ENCODE measurements at regions not wholly inside any gene's neighbourhood (a gene's known extent, or its start where the extent isn't known, plus 50 kb on each side); places are given as distances from the start of the nearest gene placed in this dataset.

DNA sequence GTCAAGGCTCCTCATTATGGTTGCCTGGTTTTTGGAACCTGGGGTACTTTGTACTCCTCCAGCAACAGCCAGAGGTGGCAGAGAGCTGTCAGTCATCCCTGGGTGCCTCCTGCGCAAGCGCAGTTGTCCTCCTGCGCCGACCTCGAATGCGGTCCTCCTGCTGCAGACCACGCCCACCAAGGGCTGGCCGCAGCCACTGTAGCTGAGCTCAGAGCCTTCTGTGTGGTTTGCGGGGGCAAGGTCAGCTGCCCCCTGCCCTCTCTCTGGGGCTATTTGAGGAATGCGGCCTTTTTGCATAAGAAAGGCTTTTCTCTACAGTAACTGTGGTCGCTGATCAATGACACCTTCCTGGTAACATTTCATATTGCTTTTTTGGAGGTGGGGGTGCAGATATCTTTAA is 131.3 kb upstream of the SNRPN start:
- H3K36me3 ChIP-seq (ENCODE audit: control insufficient read depth, low read length): no peaks in the 10 kb centered on the region
- H3F3A ChIP-seq (ENCODE audit: control insufficient read depth, insufficient read depth): no peaks in the 10 kb centered on the region
- no peak overlapping the region for H3K4me2 ChIP-seq (ENCODE audit: low read length)
- no peaks in the 10 kb centered on the region for H3K79me2 ChIP-seq (ENCODE audit: control insufficient read depth, low read length)
- H3K4me3 ChIP-seq (ENCODE audit: low read length): no peak overlapping the region
- no peak overlapping the region for H3K27ac ChIP-seq (ENCODE audit: low read depth, low read length)
- peaks cover 3% of the 10 kb centered on the region; the same call in 1 of the 2 replicates for H3K9me3 ChIP-seq (ENCODE audit: control insufficient read depth, insufficient read depth, low read length)
- no peaks in the 10 kb centered on the region for H3K27me3 ChIP-seq (ENCODE audit: control insufficient read depth, low read length)
- H3K9me2 ChIP-seq (replicated peaks; ENCODE audit: control insufficient read depth, low read length): no peaks in the 10 kb centered on the region
- H4K20me1 ChIP-seq (ENCODE audit: control insufficient read depth, insufficient read depth, low read depth, low read length): no peaks in the 10 kb centered on the region
- no peaks in the 10 kb centered on the region for H3K4me1 ChIP-seq (ENCODE audit: control insufficient read depth, low read length)
- TF ChIP-seq, protein P1, sequence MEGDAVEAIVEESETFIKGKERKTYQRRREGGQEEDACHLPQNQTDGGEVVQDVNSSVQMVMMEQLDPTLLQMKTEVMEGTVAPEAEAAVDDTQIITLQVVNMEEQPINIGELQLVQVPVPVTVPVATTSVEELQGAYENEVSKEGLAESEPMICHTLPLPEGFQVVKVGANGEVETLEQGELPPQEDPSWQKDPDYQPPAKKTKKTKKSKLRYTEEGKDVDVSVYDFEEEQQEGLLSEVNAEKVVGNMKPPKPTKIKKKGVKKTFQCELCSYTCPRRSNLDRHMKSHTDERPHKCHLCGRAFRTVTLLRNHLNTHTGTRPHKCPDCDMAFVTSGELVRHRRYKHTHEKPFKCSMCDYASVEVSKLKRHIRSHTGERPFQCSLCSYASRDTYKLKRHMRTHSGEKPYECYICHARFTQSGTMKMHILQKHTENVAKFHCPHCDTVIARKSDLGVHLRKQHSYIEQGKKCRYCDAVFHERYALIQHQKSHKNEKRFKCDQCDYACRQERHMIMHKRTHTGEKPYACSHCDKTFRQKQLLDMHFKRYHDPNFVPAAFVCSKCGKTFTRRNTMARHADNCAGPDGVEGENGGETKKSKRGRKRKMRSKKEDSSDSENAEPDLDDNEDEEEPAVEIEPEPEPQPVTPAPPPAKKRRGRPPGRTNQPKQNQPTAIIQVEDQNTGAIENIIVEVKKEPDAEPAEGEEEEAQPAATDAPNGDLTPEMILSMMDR (IDR thresholded peaks at IDR 0.05; ENCODE audit: low read depth, low read length, poor library complexity, severe bottlenecking): no peak
- TF ChIP-seq EZH2phosphoT487 (IDR thresholded peaks at IDR 0.05; ENCODE audit: borderline replicate concordance, low read length): no peak

DNA sequence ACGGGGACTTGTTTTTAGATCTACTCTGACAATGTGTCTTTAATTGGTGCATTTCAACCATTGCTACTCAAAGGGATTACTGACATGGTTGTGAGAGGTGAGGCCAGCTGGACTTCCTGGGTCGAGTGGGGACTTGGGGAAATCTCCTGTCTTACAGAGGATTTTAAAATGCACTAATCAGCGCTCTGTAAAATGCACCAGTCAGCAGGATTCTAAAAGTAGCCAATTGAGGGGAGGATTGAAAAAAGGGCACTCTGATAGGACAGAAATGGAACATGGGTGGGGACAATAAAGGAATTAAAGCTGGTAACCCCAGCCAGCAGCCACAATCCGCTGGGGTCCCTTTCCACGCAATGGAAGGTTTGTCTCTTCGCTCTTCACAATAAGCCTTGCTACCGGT is 122.5 kb upstream of the SNRPN start:
- Histone ChIP-seq H4K20me1 (ENCODE audit: control insufficient read depth, insufficient read depth, low read depth, low read length) (no peaks in the 10 kb centered on the region), H3K4me2 (ENCODE audit: low read length) (no peak overlapping the region), H3K4me1 (ENCODE audit: control insufficient read depth, low read length) (no peaks in the 10 kb centered on the region), H3K9me2 (replicated peaks; ENCODE audit: control insufficient read depth, low read length) (no peaks in the 10 kb centered on the region), H3K9me3 (ENCODE audit: control insufficient read depth, insufficient read depth, low read length) (no peaks in the 10 kb centered on the region; the same call in 1 of the 2 replicates), H3K36me3 (ENCODE audit: control insufficient read depth, low read length) (no peaks in the 10 kb centered on the region), H3F3A (ENCODE audit: control insufficient read depth, insufficient read depth) (no peaks in the 10 kb centered on the region), H3K4me3 (ENCODE audit: low read length) (no peak overlapping the region), H3K79me2 (ENCODE audit: control insufficient read depth, low read length) (no peaks in the 10 kb centered on the region), H3K27ac (ENCODE audit: low read depth, low read length) (no peak overlapping the region), H3K27me3 (ENCODE audit: control insufficient read depth, low read length) (no peaks in the 10 kb centered on the region)
- no peak for TF ChIP-seq EZH2phosphoT487 (IDR thresholded peaks at IDR 0.05; ENCODE audit: borderline replicate concordance, low read length)
- TF ChIP-seq, protein P1 (IDR thresholded peaks at IDR 0.05; ENCODE audit: low read depth, low read length, poor library complexity, severe bottlenecking): no peak

DNA sequence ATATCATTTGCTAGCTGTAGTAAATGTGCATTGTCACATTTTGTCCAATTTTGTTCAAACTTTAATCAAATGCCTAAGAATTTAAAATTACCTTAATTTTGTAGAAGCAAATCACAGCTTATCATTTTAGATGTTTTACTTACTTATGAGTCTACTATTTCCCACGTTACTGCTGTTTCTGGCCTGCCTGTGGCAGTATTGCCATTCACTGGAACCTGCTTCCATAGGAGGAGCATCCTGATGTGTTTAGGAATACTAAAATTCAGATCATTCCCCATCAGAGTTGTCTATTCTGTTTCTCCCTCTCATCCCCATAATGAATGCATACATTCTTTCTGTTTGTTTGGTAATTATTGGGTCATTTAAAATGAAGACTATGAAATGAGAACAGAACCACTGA is 119.5 kb upstream of the SNRPN start:
- Histone ChIP-seq H3K27me3 (ENCODE audit: control insufficient read depth, low read length) (no peaks in the 10 kb centered on the region), H4K20me1 (ENCODE audit: control insufficient read depth, insufficient read depth, low read depth, low read length) (no peaks in the 10 kb centered on the region), H3K36me3 (ENCODE audit: control insufficient read depth, low read length) (no peaks in the 10 kb centered on the region), H3K9me2 (replicated peaks; ENCODE audit: control insufficient read depth, low read length) (no peaks in the 10 kb centered on the region), H3K4me1 (ENCODE audit: control insufficient read depth, low read length) (no peaks in the 10 kb centered on the region), H3K4me3 (ENCODE audit: low read length) (no peak overlapping the region), H3K79me2 (ENCODE audit: control insufficient read depth, low read length) (no peaks in the 10 kb centered on the region), H3K9me3 (ENCODE audit: control insufficient read depth, insufficient read depth, low read length) (peaks cover 6% of the 10 kb centered on the region; the same call in 1 of the 2 replicates), H3F3A (ENCODE audit: control insufficient read depth, insufficient read depth) (no peaks in the 10 kb centered on the region), H3K27ac (ENCODE audit: low read depth, low read length) (no peak overlapping the region), H3K4me2 (ENCODE audit: low read length) (no peak overlapping the region)
- TF ChIP-seq EZH2phosphoT487 (IDR thresholded peaks at IDR 0.05; ENCODE audit: borderline replicate concordance, low read length): no peak
- TF ChIP-seq, protein P1 (IDR thresholded peaks at IDR 0.05; ENCODE audit: low read depth, low read length, poor library complexity, severe bottlenecking): no peak

Measured in DOHH2 (cell line).